ENCODE measurements at regions not wholly inside any gene's neighbourhood (a gene's known extent, or its start where the extent isn't known, plus 50 kb on each side); places are given as distances from the start of the nearest gene placed in this dataset.

DNA sequence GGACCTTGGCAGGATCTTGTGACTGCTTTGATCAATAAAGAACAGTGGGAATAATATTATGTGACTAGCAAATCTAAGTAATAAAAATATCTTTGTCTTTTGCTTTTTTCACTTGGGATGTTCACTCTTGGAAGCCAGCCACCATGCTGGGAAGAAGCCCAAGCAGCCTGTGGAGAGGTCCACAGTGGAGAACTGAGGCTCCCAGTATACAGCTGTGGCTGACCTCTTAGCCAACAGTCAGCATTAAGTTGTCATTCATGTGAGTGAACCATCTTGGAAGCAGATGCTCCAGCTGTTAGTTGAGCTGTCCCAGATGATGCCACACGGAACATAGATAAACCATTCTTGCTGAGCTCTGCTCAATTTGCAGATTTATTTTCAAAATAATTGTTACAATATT, 160.0 kb downstream of the OSR1 start:
- no peak for DNase-seq

DNA sequence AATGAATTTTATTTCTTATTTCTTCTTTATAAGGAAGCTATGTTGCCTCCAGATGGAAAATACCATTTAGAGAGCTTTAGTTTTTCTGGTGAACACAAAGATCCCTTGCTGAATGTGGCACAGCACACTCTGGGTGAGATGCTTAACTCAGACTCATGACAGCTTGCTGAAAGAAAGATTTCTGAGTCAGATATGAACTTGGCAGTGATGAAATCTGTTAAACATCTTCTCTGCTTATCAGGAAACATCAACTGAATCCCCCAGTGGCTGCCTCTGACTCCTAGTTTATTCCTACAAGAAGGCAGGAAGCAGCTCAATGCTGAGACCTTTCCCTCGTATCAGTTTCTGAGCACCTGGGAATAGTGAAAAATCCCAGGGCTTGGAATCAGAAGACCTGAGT, 162.8 kb downstream of the OSR1 start:
- DNase-seq, result no peak

DNA sequence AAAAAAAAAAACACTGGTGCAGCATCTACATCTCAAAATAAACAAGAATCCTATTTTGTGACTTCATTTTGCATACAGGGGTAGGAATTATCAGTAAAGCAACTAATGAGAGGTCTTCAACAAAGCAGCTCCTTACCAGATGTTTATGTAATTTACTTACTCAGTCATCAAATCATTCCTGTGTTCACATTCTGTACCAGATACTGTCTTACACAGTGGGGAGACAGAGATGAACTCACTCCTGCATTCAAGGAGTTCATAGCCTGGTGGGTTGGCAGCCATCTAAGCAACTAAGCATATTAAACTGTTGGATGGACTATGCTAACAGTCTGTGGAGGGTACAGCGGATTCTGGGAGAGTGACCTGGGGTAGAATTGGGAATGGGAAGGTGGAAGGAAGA, 169.0 kb downstream of the OSR1 start:
- no peak for DNase-seq

DNA sequence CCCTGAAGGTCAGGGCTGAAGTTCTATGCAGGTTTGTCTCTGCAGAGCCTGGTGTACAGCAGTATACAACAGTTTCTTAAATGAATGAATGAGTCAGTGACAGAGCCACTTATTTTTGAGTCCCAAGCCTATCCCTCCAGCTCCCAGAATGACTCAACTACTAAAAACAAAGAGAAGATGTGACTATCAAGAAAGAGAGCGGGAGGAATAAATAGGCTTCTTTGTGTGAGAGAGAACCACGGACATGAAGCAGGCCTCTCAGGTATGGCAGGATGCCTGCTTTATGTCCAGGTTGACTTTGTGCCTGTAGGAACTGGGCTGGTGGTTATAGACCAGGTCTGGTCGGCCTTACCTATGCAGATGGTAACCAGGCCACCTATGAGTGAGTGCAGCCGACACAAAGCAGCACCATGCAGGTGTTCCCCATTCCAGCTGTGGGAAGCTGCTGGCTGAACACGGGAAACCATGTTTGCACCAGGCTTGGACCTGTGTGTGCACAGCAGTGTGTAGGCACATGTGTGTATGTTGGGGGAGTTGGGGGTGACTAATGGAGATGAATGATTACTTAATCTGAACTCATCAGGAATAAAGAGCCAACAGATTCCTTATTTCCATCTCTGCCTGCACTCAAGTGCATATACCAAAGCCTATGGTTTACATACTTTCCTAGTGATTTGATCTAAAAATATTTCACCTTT, 171.0 kb downstream of the OSR1 start:
- DNase-seq, result no peak

DNA sequence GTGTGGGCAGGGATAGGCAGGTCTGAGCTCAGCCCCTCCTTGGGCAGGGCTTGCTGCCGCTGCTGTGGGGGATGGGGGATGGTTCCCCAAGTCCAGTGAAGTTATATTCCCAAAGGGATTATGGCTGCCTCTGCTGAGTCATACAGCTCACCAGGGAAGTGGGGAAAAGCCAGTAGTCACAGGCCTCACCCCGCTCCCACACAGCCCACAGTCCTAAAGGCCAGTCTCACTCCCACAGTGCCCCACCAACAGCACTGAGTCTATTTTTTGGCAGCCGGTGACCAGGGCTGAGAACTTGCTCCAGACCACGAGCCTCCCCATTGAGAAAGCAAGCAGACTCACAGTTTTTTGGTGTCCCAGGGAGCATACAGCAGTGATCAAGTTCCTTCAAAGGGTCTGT, 173.3 kb downstream of the OSR1 start:
- DNase-seq, result no peak

DNA sequence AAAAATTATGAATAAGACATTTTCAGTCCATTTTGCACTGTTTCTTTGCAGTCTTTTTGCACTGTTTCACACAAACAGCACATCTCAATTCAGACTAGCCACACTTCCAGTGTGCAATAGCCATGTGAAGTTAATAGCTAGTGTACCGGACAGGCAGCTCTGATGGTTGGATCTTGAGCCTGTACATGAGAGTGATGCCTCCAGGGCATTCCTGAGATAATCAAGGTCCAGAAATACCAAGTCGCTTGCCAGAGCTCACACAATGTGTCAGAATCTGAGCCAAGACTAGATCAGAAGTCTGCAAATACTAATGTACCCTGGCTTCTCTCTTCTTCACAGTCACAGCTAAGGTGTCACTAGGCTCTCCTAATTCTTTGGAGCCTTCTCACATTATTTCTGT, 180.2 kb downstream of the OSR1 start:
- DNase-seq, result no peak

DNA sequence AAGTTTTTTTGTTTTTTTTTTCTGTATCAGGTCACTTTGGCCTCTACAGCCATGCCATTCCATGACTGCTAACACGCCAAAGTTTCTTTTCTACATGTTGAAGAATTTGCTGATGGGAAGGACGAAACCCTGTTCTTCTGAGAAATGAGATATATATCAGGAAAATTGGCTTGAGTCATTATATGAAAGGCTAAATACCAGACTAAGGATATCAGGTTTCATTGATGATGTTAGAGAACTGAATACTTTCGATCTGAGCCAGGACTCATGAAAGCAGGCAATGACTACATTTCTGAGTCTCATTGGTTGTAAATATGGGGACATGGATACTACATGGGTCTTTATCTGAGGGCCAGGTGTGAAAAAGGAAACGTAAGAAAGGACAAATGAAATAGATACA, 181.4 kb downstream of the OSR1 start:
- no peak for DNase-seq

DNA sequence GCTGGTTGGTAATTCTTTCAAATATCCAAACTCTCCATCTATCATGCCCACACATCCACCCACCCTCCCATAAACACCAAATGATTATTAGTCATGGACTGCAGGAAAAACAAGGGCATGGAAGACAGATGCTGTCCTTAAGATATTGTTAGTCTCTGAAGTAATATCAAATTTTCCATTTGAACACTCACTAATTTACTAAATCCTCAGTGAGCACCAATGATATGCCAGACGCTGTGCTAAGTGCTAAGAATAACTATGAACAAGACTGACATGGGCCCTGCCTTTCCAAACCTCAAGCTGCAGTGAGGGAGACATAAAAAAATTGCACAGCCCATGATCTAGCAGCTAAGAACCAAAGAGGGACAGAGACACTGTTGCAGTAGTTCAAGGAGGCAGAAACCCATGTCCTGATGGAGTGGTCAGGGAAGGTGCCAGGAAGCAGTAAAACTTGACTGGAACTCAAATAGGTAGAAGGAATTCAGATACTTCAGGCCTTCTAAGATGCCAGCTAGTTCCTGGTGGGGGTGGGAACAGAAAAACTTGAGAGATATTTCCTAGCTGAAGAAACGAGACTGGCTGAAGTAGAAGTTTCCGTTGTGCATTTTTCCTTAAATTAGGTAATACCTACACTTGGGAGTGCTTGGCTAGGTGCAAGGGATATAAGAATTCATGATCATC, 182.1 kb downstream of the OSR1 start:
- DNase-seq, result no peak

DNA sequence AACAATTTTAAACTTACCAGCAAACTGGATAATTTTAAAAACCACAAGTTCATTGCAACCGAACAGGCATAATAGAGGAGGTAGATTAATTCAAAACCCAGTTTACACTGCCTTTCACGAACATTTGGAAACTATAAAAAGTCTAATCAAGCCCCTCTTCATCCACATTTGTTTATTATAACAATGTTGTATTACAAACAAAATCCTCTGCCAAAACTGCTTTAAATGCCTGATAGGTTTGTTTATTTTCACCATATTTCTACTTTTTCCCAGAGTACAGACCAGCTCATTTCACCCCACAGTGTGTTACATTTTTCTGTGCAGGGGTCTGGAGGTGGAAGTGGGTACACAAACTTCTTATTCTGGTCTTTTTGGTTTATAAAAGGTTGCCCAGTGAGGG, 184.2 kb downstream of the OSR1 start:
- no peak for DNase-seq

DNA sequence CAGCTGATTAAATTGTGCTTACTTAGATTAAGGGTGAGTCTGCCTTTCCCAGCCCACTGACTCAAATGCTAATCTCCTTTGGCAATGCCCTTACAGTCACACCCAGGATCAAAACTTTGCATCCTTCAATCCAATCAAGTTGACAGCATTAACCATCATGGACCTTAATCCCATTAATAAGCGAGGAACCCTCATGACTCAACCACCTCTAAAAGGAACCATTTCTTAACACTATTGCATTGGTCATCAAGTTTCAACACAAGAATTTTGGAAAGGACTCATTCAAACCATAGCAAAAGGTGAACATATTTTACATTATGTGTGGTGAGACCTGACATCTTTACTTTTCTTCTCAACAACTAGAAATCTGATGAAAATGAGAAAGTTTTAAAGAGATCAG, 187.0 kb downstream of the OSR1 start:
- DNase-seq, result no peak

DNA sequence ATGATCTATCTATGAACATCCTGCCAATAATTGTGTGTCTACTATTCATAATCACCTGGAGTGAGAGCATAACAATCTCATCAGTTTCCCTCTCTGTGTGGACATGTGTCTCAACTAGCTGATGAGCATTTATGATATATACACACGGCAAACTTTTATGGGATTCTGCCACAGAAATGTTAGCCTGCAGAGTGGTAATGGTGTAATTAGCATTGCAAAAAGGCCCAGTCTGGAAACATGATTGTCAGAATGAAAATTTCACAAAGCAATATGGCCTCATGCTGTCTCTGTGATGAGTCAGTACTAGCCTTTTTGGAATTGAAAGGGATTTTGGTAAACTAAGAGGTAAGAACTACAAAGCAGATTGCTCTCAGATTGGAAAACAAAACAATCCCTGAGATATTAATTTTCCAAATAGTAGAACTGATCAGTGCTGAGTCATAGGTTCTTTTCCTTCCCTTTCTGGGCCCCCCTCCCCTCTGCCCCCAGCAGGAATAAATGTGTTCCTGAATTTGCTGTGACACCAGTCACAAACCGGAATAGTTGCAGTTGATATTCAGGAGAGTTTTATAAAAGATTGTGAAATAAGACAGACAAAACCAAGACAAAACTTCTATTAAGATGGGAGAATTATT, 189.2 kb downstream of the OSR1 start:
- DNase-seq, result no peak

DNA sequence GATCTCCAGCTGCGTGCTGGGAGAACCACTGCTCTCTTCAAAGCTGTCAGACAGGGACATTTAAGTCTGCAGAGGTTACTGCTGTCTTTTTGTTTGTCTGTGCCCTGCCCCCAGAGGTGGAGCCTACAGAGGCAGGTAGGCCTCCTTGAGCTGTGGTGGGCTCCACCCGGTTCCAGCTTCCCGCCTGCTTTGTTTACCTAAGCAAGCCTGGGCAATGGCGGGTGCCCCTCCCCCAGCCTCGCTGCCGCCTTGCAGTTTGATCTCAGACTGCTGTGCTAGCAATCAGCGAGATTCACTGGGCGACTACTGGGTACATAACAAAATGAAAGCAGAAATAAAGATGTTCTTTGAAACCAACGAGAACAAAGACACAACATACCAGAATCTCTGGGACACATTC, 194.3 kb downstream of the OSR1 start:
- DNase-seq, result peak; percentile 1

DNA sequence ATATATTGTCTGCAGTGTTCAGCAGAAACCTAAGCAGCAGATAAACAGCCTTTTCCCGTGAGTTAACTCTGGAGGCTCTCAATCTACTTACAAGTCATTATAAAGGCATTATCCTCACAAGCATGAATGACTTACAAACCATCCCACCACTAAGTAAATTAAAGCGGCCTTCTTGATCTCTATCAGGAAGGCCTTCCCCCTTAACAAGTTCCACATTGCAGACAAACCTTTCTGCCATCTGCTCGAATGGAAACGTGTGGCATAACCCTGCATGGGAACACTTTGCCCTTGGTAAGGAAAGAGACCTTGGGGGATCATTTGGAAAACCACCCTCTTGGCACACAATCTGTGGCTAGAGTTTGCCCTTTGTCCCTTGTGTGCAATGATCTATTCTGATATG, 199.5 kb downstream of the OSR1 start:
- no peak for DNase-seq

DNA sequence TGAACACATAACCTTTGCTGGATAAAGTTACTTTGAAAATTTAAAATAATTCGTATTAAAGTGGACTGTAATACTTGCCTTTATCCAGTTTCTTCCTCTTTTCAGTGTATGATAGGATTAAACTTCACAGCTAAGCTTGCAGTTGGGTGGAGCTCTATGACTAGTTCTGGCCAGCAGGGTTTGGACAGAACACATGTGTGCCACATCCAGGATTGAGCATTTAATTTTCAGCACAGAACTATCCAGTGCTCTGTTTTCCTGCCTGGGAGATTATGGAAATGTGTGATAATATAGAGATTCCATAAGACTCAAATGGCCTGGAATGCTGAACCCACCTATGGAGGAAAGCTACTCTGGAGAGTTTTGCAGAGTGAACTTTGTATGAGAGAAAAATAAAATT, 200.2 kb downstream of the OSR1 start:
- DNase-seq, result no peak

DNA sequence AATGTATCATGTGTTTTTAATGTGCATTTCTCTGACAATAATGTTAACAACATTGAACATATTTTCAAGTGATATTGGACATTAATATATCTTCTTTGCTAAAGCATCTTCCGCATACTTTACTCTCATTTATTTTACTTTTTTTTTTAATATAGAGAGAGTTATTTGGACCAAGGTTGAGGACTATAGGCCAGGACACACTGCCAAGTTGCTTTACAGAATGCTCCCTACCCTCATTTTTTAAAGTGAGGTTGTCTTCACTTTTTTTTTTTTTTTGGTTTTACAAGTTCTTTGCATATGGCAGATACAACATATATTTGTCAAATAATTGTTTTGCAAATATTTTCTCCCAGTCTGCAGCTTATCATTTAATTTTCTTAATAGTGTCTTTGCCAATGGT, 201.8 kb downstream of the OSR1 start:
- no peak for DNase-seq

DNA sequence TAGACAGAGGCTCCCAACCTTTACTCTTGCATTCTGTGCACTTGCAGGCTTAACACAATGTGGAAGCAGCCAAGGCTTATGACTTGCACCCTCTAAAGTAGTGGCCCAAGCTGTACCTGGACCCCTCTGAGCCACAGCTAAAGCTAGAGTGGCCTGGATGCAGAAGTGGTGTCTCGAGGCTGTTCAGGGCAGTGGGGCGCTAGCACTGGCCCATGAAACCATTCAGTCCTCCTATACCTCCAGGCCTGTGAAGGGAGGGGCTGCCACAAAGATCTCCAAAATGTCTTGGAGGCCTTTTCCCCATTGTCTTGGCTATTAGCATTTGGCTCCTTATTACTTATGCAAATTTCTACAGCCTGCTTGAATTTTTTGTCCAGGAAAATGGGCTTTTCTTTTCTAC, 207.7 kb downstream of the OSR1 start:
- no peak for DNase-seq

DNA sequence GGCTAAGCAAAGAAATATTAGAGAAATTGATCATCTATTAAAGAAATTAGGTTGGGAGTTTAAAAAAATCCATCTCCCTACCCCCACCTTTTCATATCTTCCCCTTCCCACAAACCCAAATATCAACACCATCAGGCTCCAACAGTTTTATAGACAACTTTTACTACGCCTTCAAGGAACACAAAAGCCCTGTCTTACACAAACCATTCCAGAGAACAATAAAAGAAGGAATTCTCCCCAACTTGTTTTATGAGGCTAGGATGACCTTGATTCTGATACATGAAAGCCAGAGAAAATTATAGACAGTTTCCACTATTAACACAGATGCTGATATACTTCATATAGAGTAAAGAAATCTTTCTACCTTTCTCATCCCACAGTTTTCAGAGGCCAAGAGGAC, 211.6 kb downstream of the OSR1 start:
- no peak for DNase-seq

DNA sequence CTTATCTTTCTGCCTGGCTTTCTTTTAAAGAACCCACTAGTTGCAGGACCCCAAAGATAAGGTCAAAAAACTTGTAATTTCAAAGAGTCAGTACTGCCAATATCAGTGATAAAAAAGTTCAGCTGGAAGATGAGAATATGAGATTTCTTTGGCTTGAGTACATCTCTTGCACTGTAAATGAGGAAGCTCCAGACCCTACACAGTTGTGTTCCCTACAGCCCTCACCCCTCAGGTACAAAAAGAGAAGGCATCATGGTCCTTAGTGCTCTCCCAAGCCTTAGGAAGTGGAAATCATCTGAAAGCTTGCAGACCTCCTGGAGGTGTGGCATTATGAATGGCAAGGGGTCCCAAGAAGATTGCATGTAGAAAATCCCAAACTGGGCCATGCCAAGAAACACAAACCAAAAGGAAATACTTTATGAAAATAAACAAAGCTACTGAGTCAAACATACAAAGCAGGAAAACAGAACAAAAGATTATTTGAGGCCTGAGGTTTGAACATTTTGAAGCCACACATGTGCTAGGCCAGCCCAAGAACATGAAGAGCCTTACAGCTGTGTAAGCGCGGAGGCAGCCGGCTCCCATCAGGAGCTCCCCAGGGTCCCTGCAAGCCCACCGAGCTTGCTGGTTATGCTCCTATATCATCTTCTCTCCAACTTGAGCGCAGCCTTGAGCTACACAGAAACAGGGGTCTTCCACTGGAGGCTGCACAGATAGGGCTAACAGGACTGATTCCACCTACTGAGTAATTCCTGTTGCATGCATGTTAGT, 217.0 kb downstream of the OSR1 start:
- no peak for DNase-seq

DNA sequence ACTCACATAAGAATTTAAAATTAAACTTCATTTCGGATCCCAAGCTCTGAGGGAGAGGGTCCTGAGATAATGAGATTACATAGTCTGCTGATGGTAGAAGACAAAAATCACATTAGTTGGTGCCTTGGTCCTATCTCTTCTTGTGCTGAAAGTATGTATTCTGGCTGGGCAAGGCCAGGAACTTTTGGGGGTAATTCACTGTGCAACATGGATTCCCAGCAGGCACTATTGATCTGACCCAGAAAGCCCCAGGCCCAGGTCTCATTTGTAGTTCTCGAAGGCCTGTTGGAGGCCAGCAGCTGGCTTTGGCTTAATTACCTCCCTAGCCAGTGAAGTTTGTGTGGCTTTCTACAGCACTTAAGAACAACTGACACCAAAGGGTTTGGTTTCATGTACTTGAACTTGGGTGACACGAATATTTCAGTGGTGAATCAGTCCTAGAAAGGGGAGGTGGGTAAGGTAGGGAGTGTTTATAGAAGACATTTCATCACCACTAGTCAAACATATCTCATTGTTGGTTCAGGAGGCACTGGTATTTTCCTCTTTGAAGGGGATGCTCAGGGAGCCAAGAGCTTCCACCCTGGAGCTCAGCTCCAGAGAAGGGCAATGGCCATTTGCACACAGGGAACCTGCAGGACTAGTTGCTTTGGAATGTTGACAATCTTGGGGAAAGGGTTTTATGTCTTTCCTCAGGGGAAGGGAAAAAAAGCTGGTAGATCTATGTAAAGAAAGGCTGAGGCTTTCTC, 217.8 kb downstream of the OSR1 start:
- no peak for DNase-seq

DNA sequence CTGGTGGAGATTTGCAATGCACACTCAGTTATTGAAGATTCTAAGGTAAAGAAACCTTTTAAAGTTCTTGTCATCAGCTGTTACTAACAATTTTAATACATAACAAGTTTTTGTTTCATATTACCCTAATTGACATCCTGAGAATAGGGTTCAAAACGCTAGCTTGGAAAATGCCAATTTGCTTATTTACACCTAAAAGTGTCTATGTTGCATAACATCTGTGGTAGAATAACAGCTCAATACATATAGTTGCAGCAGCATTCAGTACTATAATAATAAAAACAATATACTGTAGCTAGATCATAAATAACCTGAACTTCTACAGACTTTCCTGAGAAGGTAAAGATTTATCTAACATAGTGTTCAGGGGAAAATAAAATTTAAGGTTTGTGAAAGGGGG, 219.0 kb downstream of the OSR1 start:
- no peak for DNase-seq

DNA sequence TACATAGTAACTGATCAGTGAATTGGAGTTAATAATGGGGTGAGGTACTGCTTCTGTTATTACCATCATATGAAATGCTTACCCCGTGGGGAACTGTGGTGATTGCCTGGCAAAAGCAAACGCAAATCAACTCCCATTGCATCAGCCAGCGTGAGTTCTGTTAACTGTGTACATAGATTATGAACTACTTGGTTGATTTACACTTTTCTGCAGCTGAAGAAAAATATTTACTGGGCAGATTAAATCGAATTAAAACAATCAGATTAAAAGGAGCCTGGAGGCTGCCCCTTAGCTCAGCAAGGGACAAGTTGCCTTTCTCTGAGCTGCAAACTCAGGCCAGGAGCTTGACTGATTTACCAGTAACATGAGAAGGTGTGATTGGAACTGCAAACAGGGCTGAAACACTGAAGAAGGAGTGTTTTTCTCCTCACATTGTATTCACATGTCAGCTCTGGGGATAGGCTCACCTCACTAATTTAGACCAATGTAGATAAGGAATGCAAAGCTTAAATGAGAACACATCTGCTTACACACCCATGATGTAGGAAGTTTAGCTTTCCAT, 220.1 kb downstream of the OSR1 start:
- DNase-seq, result no peak

DNA sequence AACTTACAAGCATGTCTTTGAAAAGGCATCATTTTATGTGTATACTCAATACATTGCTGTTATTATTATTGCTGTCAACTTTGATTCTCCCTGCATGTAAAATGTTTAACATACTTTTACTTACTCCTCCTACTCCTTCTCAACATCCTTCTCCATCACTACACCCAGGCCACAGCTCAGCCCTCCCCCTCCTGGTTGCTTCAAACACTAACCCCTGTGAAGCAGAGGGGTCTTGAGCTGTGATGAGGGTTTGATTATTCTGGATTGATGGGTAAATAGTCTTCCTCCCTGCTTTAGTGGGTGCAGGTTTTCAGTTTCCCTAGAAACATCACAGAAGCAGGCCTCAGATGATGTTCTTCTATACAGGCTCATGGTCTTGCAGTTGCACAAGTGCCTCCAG, 221.0 kb downstream of the OSR1 start:
- DNase-seq, result no peak

DNA sequence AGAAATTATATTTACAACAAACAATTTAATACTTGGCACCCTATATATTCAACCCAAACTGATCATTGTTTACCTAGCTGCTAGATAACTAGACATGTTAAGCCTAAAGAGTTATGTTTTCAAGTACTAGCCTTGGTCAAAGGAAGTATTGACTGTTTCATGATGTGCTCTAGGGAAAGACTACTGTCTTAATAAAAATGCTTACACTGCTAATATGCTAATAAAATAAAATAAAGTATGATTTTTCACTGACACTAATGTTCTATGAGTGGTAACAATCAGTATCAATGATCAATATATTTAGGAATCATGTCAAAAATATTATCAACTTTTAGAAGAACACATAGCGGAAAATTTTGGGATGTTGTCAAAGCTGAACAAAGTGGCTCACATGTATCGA, 225.5 kb downstream of the OSR1 start:
- no peak for DNase-seq

All from NCI-H1436 (cell line).